Activated CD4-positive, alpha-beta T cell treated with anti-CD3 and anti-CD28 coated beads, Interleukin-2, amount 50 U/mL, for 1 hour (primary cell): ENCODE measurements at regions not wholly inside any gene's neighbourhood (a gene's known extent, or its start where the extent isn't known, plus 50 kb on each side); places are given as distances from the start of the nearest gene placed in this dataset.

Experiments used
- DNase-seq: peaks from one replicate; pipeline ENCODE4 v3.0.0-alpha.2; 2020

- no peak for DNase-seq
Observed at GRCh38 chr2:226063704-226064440, 664.4 kb downstream of the NYAP2 start.

DNA sequence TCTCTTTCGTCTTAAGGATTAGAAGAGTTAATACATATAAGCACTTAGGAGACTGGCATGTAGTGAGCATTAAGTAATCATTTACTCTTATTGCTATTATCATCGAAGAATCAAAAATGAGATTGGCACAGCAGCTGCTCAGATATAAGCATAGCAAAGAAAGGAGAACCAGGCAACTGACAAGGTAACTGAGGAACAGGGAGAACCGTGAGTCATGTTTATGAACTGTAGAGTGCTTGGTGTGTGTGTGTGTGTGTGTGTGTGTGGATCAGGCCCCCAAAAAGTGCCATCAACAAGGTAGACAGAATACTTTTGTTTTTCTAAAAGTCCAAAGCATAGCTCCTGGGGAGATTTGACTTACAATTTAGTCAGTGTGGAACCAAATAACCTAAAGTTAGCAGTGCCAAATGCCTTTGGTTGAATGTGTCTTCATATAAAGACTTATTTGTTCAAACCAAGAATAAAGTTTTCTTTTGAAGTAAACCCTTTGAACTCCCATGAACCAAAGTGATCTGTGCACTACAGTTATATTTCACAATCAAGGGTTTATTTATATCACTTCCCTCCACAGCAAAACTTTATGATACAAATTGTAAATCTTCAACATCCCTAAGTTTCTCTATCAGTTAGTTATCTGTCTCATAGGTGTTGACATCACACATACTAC, 660.6 kb downstream of the NYAP2 start:
- no peak for DNase-seq

DNA sequence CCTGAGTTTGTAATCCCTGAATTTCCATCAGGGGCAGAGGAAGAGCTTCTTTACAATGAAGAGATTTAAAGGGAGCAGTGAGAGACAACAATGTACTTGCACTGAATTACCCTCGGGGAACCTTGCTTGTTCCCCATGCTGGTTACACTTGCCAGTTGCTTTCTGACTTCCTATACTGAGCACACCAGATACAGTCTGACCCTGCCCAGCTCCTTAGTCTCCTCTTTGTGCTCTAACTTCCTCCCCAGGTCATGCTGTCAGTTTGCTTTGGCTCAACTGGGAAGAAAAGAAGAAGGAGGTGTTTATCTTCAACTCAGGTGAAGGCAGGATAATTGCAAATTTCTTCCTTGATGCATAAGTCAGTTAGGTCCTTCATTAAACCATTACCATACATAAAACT, 658.4 kb downstream of the NYAP2 start:
- DNase-seq: no peak

DNA sequence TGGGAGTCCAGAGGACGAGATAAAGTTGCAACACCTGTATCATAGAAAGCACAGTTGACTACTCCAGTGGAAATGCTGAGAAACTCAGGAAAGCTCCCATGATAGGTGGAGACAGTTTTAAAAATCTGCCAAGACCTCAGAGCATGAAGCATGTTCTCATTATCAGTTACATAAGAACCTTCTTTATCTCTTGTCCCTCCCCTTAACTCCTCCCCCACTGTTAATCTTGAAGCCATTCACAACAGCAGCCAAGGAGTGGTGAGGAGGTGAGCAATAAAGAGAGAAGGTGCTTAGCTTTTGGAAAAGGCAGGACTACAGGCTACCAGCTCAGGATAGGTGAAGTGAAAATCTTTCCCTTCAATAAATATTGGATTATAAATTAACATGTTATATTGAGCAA, 657.9 kb downstream of the NYAP2 start:
- no peak for DNase-seq

GRCh38 chr2:226052772-226053416, 653.4 kb downstream of the NYAP2 start:
- DNase-seq: no peak

DNA sequence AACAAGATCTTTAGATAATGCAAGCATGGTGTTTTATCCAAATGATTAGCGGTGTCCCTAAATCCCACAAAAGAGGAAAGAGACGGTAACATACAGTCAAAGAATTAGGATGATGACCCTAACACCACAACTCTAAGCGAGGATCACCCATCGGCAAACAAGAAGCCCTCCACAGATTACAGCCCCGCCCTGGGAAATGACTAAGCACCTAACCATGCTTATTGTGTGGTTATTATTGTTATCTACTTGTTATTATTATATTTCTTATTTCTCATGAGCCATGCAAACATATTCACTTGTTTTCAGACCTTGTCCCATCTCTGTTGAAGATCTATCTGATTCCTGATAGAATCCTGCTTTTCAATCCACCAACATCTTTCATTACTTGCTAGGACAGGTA, 651.3 kb downstream of the NYAP2 start:
- DNase-seq: no peak

GRCh38 chr2:226048611-226049010, 649.1 kb downstream of the NYAP2 start:
- no peak for DNase-seq

DNA sequence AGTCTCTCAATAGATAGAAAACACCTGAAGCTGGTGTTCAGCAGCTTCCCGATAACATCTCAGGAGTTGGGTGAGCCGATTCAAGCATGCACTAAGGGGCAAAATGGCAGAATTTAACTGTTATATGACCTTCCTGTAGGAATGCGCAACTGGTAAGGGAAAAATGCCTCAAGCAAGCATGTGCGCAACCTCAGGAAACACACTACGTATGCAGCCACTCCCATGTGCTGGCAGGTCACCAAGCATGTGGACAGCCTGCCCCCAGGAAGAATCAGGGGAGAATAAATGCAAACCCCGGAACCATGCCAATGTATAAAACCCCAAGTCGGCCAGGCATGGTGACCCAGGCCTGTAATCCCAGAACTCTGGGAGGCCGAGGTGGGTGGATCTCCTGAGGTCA, 645.6 kb downstream of the NYAP2 start:
- DNase-seq: no peak

DNA sequence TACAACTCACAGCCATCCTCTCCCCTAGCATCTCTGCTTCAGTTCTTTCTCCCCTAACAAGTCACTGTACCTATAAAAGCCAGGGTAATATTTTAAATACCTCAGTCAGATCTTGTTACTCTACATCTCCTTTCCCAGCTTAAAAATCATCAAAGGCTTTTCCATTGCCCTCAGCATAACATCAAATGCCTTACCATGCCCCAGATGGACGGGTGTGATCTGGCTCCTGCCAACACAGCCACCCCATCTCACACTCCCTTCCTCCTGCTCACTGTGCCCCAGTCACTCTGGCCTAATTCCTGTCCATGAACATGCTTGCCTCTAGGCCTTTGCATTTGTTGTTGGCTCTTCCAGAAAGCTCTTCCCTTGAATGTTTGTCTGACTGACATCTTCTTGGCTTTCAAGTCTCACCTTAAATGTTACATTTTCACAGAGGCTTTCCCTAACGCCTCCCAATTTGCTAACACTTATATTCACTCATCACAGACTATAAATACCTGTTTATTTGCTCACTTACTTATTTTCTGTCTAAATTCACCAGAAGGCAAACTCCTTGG, 640.9 kb downstream of the NYAP2 start:
- DNase-seq: no peak

DNA sequence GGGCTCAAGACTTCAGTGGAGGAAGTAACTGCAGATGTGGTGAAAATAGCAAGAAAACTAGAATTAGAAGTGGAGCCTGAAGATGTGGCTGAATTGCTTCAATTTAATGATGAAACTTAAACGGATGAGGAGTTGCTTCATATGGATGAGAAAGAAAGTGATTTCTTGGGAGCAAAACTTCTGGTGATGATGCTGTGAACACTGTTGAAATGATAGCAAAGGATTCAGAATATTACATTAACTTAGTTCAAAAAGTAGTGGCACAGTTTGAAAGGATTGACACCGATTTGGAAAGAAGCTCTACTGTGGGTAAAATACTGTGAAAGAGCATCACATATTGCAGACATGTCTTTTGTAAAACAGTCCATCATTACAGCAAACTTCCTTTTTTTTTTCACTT, 638.0 kb downstream of the NYAP2 start:
- no peak for DNase-seq

DNA sequence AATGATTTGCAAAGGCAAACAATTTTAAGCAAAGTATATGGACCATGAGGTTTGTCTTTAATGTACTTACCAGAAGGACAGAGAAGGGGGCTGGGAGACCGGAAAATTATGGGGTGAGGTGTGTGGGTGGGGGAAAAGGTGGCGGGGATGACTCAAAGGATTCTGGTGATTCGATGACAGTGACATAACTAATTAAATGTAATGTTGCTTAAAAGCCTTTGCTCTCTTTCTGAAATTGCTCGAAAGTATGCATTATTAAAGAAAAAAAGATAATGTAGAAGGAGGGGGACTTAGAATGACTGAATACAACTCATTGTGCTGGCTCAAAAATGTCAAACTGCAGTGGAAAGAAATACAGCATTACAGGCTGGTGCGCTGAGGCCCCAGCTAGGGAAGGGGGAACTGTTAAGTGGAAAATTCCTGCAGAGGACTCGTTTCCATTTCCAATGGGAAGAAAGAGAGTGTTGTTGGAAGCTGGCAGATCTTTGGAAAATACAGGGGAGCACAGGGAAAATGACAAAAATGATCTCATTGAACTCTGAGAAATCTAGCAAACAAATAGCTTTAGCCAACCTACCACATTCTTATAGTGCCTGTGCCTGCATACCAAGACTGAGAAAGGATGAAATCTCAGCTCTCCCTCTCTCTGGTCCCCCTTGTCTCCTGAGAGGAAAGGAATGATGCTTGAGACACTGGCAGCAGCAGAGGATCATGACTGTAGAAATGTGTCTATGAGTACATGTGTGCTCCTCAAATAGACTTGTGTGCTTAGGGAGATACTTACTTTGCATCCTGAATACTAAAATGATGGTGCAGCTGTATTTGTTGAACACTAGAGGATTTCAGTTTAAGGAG, 632.4 kb downstream of the NYAP2 start:
- DNase-seq: no peak

DNA sequence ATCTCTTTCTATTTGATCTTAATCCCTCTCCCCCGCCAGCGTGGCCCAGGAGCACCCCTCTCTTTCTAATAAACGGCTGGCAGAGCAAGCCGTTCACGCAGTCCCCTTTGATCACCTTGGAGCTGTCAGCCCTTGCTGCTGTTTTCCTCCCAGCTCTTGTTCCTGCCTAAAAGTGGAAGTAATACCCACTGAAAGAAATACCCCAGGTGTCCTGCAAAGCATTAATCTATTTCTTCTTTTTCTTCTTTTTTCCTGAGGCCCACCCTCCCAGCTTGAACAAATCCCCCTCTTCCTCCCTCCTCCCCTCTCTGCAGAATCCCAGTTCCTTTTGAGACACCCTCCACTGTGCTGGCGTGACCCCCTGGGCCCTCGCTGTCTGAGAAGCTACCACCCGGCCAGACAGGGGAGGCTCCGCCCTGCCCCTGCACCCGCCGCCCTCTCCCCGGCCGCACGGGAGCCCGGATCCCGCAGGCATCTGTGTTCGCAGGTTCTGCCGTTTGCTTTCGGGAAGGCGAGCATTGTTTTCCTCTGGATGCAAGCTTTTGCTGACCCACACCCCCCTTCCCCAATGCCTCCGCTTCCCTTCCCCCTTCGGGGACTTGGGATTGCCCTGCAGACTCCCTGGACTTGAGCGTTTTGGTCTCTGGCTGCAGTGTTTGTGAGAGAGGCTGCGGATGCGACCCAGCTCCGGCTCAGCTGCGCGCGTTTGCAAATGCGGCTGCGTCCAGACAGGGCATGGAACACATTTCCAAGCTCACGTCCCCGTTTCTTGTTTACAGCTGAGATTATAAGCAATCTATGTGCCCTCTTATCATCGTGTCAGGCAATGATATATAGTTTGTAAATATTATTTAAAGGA, 631.5 kb downstream of the NYAP2 start:
- DNase-seq: no peak

- DNase-seq: no peak
Observed at GRCh38 chr2:226030369-226030768, 630.9 kb downstream of the NYAP2 start.

GRCh38 chr2:226023946-226024345, 624.4 kb downstream of the NYAP2 start:
- DNase-seq: no peak

DNA sequence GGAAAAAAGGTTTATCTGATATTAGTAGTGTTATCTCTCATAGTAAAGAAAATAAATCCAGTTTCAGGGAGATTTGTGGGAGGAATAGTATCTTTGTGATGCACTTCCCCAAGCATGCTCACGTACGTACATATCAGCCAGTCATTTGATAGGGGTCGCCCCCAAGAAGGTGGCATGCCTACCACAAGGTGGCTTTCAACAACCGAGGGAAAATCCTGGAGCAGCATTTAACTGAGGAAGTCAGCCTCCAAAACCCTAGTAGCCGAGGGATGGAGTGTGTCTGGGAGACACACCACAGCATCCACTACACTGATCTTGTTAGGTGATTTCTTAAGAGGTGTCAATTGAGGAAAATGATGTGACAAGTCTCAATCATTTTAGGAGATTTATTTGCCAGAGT, 623.9 kb downstream of the NYAP2 start:
- DNase-seq: no peak

- DNase-seq: no peak
Observed at GRCh38 chr2:226020956-226021355, 621.4 kb downstream of the NYAP2 start.

DNA sequence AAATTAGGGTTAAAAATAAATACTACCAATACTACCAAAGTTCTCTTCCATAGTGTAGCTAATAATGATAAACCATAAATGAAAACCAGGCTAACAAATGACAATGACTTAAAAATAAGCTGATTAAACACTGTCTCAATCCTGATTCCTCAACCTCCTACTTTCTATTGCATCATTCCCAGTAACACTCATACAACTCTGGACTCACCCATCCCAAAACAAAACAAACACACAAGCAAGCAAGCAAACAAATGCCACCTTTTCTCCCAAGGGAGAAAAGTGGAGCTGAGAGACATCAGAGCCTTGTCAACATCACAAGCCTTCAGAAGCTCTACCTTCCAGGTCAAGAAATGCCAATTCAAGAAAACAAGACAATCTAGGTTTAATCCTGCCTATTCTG, 620.7 kb downstream of the NYAP2 start:
- no peak for DNase-seq

DNA sequence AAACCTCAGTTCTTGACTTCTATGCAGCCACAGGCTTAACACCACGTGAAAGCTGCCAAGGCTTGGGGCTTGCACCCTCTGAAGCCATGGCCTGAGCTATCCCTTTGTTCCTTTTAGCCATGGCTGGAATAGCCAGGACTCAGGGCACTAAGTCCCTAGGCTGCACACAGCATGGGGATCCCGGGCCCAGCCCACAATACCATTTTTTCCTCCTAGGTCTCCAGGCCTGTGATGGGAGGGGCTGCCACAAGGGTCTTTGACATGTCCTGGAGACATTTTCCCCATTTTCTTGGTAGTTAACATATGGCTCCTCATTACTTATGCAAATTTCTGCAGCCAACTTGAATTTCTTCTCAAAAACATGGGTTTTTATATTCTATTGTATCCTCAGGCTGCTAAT, 619.1 kb downstream of the NYAP2 start:
- DNase-seq: no peak

DNA sequence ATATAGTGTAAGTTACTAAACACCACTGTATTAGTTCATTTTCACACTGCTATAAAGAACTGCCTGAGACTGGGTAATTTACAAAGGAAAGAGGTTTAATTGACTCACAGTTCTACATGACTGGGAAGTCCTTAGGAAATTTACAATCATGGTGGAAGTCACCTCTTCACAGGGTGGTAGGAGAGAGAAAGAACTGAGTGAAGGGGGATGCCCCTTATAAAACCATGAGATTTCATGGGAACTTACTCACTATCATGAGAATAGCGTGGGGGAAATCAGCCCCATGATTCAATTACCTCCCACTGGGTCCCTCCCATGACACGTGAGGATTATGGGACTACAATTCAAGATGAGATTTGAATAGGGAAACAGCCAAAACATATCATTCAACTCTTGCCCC, 618.0 kb downstream of the NYAP2 start:
- no peak for DNase-seq

GRCh38 chr2:226017107-226017506, 617.6 kb downstream of the NYAP2 start:
- DNase-seq: no peak

DNA sequence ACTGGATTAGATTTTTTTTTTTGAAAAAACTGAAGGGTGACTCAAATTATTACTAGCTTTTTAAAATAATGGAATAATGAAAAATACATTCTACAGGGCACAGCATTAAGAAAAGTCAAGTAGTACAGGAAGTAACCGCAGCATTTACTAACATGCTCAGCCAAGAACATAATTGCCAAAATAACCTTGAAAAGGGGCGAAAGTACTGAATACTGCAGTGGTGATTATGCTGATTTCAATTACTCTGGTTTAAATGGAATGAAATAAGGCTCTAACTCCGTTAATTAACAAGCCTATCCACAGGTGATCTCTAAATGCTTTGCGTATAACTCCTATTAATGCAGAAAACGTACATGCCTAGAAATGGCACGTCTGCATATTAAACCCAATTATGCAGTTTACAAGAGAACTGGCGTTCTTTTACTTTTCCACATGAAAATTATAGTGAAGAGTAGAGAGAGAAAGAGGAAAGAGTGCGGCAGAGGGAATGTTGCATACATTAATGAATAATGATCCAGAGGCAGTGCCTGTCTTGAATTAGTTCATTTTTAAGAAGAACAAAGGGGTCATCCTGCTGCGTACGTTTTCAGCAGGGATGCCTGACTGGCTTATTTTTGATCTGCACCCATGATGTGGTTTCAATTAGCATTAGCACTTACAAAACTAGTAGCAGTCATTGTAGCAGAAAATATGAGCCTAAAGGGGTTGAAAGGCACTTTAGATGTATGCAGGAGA, 612.4 kb downstream of the NYAP2 start:
- DNase-seq: no peak
